ENCODE measurements at regions not wholly inside any gene's neighbourhood (a gene's known extent, or its start where the extent isn't known, plus 50 kb on each side); places are given as distances from the start of the nearest gene placed in this dataset.

DNA sequence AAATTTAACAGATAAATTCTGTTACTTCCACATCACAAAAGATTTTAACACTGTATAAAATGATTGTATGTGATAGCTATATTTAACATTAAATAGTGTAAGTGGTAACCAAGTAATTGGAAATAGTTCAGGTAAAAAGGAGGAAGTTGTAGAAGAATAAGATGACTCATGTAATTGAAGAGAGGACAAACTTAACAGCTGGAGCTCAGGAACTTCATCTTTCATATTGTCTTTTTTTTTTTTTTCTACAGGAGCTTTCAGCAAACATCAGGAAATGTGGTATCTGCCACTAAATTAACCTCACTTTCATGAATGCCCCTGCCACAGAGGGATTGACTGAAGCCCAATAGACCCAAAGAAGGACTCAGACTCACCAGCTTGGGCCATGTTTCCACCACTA lies 188.4 kb upstream of the VEGFC start:
- Histone ChIP-seq H3K9ac (ENCODE audit: insufficient read depth, low read depth, low read length) (no peak overlapping the region), H2AFZ (ENCODE audit: low read length) (no peak overlapping the region), H3K4me2 (ENCODE audit: low read depth, low read length) (no peak overlapping the region), H3K27ac (ENCODE audit: extremely low read length, insufficient read depth, low read length) (no peak overlapping the region), H4K20me1 (ENCODE audit: insufficient read depth, low read length) (no peaks in the 10 kb centered on the region), H3K4me3 (replicated peaks in 1 of 3; ENCODE audit: insufficient read depth in 1 of 3, low read depth in 2 of 3, low read length in 3 of 3) (no peak overlapping the region), H3K4me1 (ENCODE audit: insufficient read depth, low read length) (no peaks in the 10 kb centered on the region), H3K9me3 (ENCODE audit: low read length) (no peaks in the 10 kb centered on the region), H3K36me3 (replicated peaks in 1 of 2; ENCODE audit: control insufficient read depth in 1 of 2, insufficient read depth in 2 of 2, low read length in 2 of 2) (no peaks in the 10 kb centered on the region), H3K79me2 (ENCODE audit: insufficient read depth, low read length) (no peaks in the 10 kb centered on the region), H3K27me3 (ENCODE audit: control insufficient read depth in 1 of 2, insufficient read depth in 2 of 2, low read length in 2 of 2) (no peaks in the 10 kb centered on the region; a peak in 1 of 5 replicates)
- TF ChIP-seq ZNF552 (CRISPR knock-in tag; IDR thresholded peaks at IDR 0.05; ENCODE audit: borderline replicate concordance) (no peak), KDM1A (CRISPR knock-in tag; IDR thresholded peaks at IDR 0.05) (no peak), ZNF367 (CRISPR knock-in tag; IDR thresholded peaks at IDR 0.05; ENCODE audit: borderline replicate concordance) (no peak), ZNF292 (CRISPR knock-in tag; IDR thresholded peaks at IDR 0.05; ENCODE audit: borderline replicate concordance, low read depth) (no peak), ZNF382 (CRISPR knock-in tag; IDR thresholded peaks at IDR 0.05; ENCODE audit: borderline replicate concordance) (no peak), KMT2A (CRISPR knock-in tag; IDR thresholded peaks at IDR 0.05) (no peak), MEF2D (CRISPR knock-in tag; IDR thresholded peaks at IDR 0.05) (no peak), SP2 (CRISPR knock-in tag; IDR thresholded peaks at IDR 0.05) (no peak)
- TF ChIP-seq, protein P1, sequence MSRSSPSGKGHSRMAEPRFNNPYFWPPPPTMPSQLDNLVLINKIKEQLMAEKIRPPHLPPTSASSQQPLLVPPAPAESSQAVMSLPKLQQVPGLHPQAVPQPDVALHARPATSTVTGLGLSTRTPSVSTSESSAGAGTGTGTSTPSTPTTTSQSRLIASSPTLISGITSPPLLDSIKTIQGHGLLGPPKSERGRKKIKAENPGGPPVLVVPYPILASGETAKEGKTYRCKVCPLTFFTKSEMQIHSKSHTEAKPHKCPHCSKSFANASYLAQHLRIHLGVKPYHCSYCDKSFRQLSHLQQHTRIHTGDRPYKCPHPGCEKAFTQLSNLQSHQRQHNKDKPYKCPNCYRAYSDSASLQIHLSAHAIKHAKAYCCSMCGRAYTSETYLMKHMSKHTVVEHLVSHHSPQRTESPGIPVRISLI (CRISPR knock-in tag; IDR thresholded peaks at IDR 0.05; ENCODE audit: borderline replicate concordance), result no peak
- TF ChIP-seq, protein P2, sequence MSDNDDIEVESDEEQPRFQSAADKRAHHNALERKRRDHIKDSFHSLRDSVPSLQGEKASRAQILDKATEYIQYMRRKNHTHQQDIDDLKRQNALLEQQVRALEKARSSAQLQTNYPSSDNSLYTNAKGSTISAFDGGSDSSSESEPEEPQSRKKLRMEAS (IDR thresholded peaks at IDR 0.05), result no peak
- TF ChIP-seq, protein P3, sequence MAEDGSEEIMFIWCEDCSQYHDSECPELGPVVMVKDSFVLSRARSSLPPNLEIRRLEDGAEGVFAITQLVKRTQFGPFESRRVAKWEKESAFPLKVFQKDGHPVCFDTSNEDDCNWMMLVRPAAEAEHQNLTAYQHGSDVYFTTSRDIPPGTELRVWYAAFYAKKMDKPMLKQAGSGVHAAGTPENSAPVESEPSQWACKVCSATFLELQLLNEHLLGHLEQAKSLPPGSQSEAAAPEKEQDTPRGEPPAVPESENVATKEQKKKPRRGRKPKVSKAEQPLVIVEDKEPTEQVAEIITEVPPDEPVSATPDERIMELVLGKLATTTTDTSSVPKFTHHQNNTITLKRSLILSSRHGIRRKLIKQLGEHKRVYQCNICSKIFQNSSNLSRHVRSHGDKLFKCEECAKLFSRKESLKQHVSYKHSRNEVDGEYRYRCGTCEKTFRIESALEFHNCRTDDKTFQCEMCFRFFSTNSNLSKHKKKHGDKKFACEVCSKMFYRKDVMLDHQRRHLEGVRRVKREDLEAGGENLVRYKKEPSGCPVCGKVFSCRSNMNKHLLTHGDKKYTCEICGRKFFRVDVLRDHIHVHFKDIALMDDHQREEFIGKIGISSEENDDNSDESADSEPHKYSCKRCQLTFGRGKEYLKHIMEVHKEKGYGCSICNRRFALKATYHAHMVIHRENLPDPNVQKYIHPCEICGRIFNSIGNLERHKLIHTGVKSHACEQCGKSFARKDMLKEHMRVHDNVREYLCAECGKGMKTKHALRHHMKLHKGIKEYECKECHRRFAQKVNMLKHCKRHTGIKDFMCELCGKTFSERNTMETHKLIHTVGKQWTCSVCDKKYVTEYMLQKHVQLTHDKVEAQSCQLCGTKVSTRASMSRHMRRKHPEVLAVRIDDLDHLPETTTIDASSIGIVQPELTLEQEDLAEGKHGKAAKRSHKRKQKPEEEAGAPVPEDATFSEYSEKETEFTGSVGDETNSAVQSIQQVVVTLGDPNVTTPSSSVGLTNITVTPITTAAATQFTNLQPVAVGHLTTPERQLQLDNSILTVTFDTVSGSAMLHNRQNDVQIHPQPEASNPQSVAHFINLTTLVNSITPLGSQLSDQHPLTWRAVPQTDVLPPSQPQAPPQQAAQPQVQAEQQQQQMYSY (CRISPR knock-in tag; IDR thresholded peaks at IDR 0.05), result no peak
- DNase-seq (ENCODE audit: low spot score) (no peak), ATAC-seq (no peak), FAIRE-seq (no peak)
- ChIA-PET POLR2A (no interaction called here), CTCF (ENCODE audit: low intra/inter-chr PET ratio, low total read pairs) (no interaction called here)
- in situ Hi-C loops (cut with HindIII; ENCODE audit: extremely low pct_ligation_motif_present, low pct_unique_long_range_greater_than_20kb) (no loop called here), intact Hi-C loops (cut with micrococcal nuclease; ENCODE audit: unreplicated experiment) (no loop called here)
- BruUV-seq (replicated peaks), result no TSS peak
